Vagina (tissue), 2 donors: ENCODE measurements at regions not wholly inside any gene's neighbourhood (a gene's known extent, or its start where the extent isn't known, plus 50 kb on each side); places are given as distances from the start of the nearest gene placed in this dataset.

Experiments used
- CTCF ChIP-seq, 3 experiments: fragments of 450-650 bp in 2 of 3; fragments of 200-600 bp in 1 of 3; sonication (generic) in 1 of 3; IDR thresholded peaks; one replicate each; pipeline ENCODE4 v1.5.1; 2017 to 2019; ENCODE audit warnings: antibody characterized with exemption in 3 of 3, mild to moderate bottlenecking in 2 of 3, moderate library complexity in 2 of 3
- POLR2A ChIP-seq, 2 donors: fragments of 450-650 bp; IDR thresholded peaks; one replicate each; pipeline ENCODE4 v1.6.1; 2017; ENCODE audit warnings: antibody characterized with exemption in 2 of 2, mild to moderate bottlenecking in 2 of 2, moderate library complexity in 2 of 2

GRCh38 chr22:48228468-48228867 lies 1466.0 kb downstream of the TBC1D22A start:
- TF ChIP-seq CTCF (IDR thresholded peaks at IDR 0.05) (no peak), POLR2A (IDR thresholded peaks at IDR 0.05) (no peak)
